CD4-positive, alpha-beta T cell (primary cell): ENCODE measurements at regions not wholly inside any gene's neighbourhood (a gene's known extent, or its start where the extent isn't known, plus 50 kb on each side); places are given as distances from the start of the nearest gene placed in this dataset.

Source experiments
- ATAC-seq: fragments of 200-7000 bp; cut with Tn5 transposase; one replicate; pipeline ENCODE4 v1.10.0; 2022; ENCODE audit warnings: mild to moderate bottlenecking; ENCODE audit not compliant: poor library complexity
- CTCF ChIA-PET: fragments of 350-600 bp; sonication (Branson Sonifier 250); formaldehyde crosslinking; loops from one replicate; lab custom pipeline; 2021; ENCODE audit warnings: antibody characterized with exemption, inconsistent platforms; lab: Charles Lee
- POLR2A ChIA-PET: fragments of 350-600 bp; sonication (Branson Sonifier 250); formaldehyde crosslinking; loops from one replicate; lab custom pipeline; 2021; ENCODE audit warnings: antibody characterized with exemption, inconsistent platforms; lab: Charles Lee
- DNase-seq, 14 experiments: peaks; one replicate each; pipeline ENCODE4 v3.0.0-alpha.2; 2013 to 2020; ENCODE audit warnings: mixed read lengths in 2 of 14
- H3K27ac ChIP-seq, 2 donors: one replicate each; pipeline versions ENCODE4 v1.5.1 to v1.7.0; 2013; ENCODE audit warnings: low read length in 2 of 2, low read depth in 1 of 2, mild to moderate bottlenecking in 1 of 2
- H3K27me3 ChIP-seq, 2 experiments: 1 replicate in 1 of 2; 2 replicates in 1 of 2; pipeline versions ENCODE4 v1.6.1 to v1.7.0; 2013; ENCODE audit warnings: low read length in 2 of 2, control low read depth in 1 of 2, mild to moderate bottlenecking in 1 of 2, moderate library complexity in 1 of 2; ENCODE audit not compliant: insufficient read depth in 2 of 2, control insufficient read depth in 1 of 2
- H3K36me3 ChIP-seq: one replicate; pipeline ENCODE4 v1.6.1; 2013; ENCODE audit warnings: low read length, control low read depth; ENCODE audit not compliant: insufficient read depth
- H3K4me1 ChIP-seq: one replicate; pipeline ENCODE4 v1.6.1; 2013; ENCODE audit warnings: low read length, control low read depth; ENCODE audit not compliant: insufficient read depth
- H3K4me3 ChIP-seq: one replicate; pipeline ENCODE4 v1.5.1; 2013; ENCODE audit warnings: mild to moderate bottlenecking, low read length, moderate library complexity
- H3K9me3 ChIP-seq, 2 experiments: 1 replicate in 1 of 2; 2 replicates in 1 of 2; pipeline versions ENCODE4 v1.6.1 to v1.7.0; 2013; ENCODE audit warnings: low read length in 2 of 2, mild to moderate bottlenecking in 2 of 2, control low read depth in 1 of 2, moderate library complexity in 1 of 2; ENCODE audit not compliant: control insufficient read depth in 1 of 2, insufficient read depth in 1 of 2
- H3K27ac Mint-ChIP-seq: one replicate; pipeline ENCODE4 v1.8.0; 2020; ENCODE audit warnings: mixed read lengths
- H3K27me3 Mint-ChIP-seq: one replicate; pipeline ENCODE4 v1.8.0; 2021; ENCODE audit warnings: mixed read lengths
- H3K36me3 Mint-ChIP-seq: one replicate; pipeline ENCODE4 v1.8.0; 2021; ENCODE audit warnings: low read depth, mixed read lengths
- H3K4me1 Mint-ChIP-seq: one replicate; pipeline ENCODE4 v1.8.0; 2021; ENCODE audit warnings: low read depth, mixed read lengths
- H3K4me3 Mint-ChIP-seq: one replicate; pipeline ENCODE4 v1.8.0; 2020; ENCODE audit warnings: mild to moderate bottlenecking, mixed read lengths
- H3K9me3 Mint-ChIP-seq: one replicate; pipeline ENCODE4 v1.8.0; 2020; ENCODE audit warnings: mixed read lengths
- intact Hi-C, 2 experiments: fragments of 100-400 bp; cut with DNase I in 1 of 2; cut with micrococcal nuclease in 1 of 2; formaldehyde crosslinking; loops; one replicate each; pipeline versions ENCODE4 v1.15.1 to v1.9.0; 2023 to 2025; cut with DNase I, micrococcal nuclease
- TF ChIP-seq, protein P1 (sequence below): fragments of 200-600 bp; IDR thresholded peaks from one replicate; pipeline ENCODE4 v1.8.0; 2022; ENCODE audit warnings: antibody characterized with exemption, mild to moderate bottlenecking

GRCh38 chr7:106808967-106809635, 56.0 kb upstream of the PIK3CG start:
- Histone ChIP-seq H3K27ac (no peak overlapping the region), H3K4me1 (no peaks in the 10 kb centered on the region), H3K9me3 (no peaks in the 10 kb centered on the region), H3K36me3 (no peaks in the 10 kb centered on the region), H3K27me3 (no peaks in the 10 kb centered on the region), H3K4me3 (no peak overlapping the region)
- ATAC-seq (no peak), DNase-seq (no peak)
- intact Hi-C loops, result loop anchor here in 1 of 2 experiments (10.0 kb wide), 1 partner anchor 1326 kb away; the partner anchor contains the start of gene LAMB4
- TF ChIP-seq, protein P1, sequence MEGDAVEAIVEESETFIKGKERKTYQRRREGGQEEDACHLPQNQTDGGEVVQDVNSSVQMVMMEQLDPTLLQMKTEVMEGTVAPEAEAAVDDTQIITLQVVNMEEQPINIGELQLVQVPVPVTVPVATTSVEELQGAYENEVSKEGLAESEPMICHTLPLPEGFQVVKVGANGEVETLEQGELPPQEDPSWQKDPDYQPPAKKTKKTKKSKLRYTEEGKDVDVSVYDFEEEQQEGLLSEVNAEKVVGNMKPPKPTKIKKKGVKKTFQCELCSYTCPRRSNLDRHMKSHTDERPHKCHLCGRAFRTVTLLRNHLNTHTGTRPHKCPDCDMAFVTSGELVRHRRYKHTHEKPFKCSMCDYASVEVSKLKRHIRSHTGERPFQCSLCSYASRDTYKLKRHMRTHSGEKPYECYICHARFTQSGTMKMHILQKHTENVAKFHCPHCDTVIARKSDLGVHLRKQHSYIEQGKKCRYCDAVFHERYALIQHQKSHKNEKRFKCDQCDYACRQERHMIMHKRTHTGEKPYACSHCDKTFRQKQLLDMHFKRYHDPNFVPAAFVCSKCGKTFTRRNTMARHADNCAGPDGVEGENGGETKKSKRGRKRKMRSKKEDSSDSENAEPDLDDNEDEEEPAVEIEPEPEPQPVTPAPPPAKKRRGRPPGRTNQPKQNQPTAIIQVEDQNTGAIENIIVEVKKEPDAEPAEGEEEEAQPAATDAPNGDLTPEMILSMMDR, result no peak
- Mint-ChIP-seq H3K4me1 (no peaks in the 10 kb centered on the region), H3K27ac (no peak overlapping the region), H3K9me3 (no peaks in the 10 kb centered on the region), H3K36me3 (no peaks in the 10 kb centered on the region), H3K4me3 (no peak overlapping the region), H3K27me3 (no peaks in the 10 kb centered on the region)
- ChIA-PET CTCF (no interaction called here), POLR2A (no interaction called here)

GRCh38 chr7:106811472-106811871, 53.6 kb upstream of the PIK3CG start:
- H3K9me3 Mint-ChIP-seq, result no peaks in the 10 kb centered on the region
- H3K4me1 Mint-ChIP-seq, result no peaks in the 10 kb centered on the region
- CTCF ChIA-PET, result interaction anchor here (1.4 kb wide), 1 partner anchor 336 kb away, joined by 3 read pairs; no protein-coding TSS in a partner anchor
- Histone ChIP-seq H3K4me3 (no peak overlapping the region), H3K27me3 (no peaks in the 10 kb centered on the region), H3K9me3 (no peaks in the 10 kb centered on the region), H3K36me3 (no peaks in the 10 kb centered on the region), H3K27ac (no peak overlapping the region), H3K4me1 (no peaks in the 10 kb centered on the region)
- intact Hi-C loops, result no loop called here
- H3K27me3 Mint-ChIP-seq, result no peaks in the 10 kb centered on the region
- ATAC-seq (no peak), DNase-seq (no peak)
- no peaks in the 10 kb centered on the region for H3K36me3 Mint-ChIP-seq
- H3K27ac Mint-ChIP-seq, result no peak overlapping the region
- H3K4me3 Mint-ChIP-seq, result no peak overlapping the region
- POLR2A ChIA-PET, result no interaction called here
- TF ChIP-seq, protein P1, result no peak

DNA sequence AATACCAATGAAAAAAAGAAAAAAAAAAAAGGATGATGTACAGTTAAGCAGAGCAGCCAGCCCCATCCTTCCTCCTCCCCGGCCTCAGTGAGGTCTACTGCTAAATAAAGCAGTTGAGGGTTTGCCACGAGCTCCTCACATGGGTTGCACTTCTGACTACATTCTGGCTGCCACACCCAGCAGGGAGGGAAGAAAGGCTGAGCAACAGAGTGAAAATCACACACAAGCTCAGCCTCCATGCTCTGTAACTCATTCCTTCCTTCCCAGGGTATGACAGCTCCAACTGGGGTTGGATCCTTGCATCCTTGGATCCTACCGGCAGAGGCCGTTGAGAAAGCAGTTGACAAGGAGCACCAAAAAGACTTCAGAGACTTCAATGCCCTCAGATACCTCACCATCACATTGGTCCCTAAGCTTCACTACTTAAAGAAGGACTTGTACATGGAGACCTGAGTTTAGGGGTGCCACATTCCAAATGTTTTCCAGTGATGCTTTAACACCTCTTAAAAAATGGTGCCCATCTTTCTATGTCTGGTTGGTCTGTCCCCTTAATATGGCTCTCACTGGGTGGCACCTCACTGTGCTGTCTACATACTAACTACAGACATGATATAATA, 52.9 kb upstream of the PIK3CG start:
- CTCF ChIA-PET, result interaction anchor here (1.4 kb wide), 1 partner anchor 335 kb away, joined by 3 read pairs; no protein-coding TSS in a partner anchor
- no peaks in the 10 kb centered on the region for H3K36me3 ChIP-seq
- TF ChIP-seq, protein P1, result no peak
- no peak overlapping the region for H3K4me3 Mint-ChIP-seq
- no peak overlapping the region for H3K27ac ChIP-seq
- no peaks in the 10 kb centered on the region for H3K27me3 ChIP-seq
- no peak overlapping the region for H3K27ac Mint-ChIP-seq
- no peaks in the 10 kb centered on the region for H3K27me3 Mint-ChIP-seq
- H3K4me3 ChIP-seq, result no peak overlapping the region
- H3K4me1 Mint-ChIP-seq, result no peaks in the 10 kb centered on the region
- no peaks in the 10 kb centered on the region for H3K4me1 ChIP-seq
- DNase-seq (peak in 1 of 14 experiments; percentile 58), ATAC-seq (no peak)
- H3K9me3 Mint-ChIP-seq, result no peaks in the 10 kb centered on the region
- POLR2A ChIA-PET, result no interaction called here
- intact Hi-C loops, result no loop called here
- H3K9me3 ChIP-seq, result no peaks in the 10 kb centered on the region
- H3K36me3 Mint-ChIP-seq, result no peaks in the 10 kb centered on the region
